ENCODE measurements at regions not wholly inside any gene's neighbourhood (a gene's known extent, or its start where the extent isn't known, plus 50 kb on each side); places are given as distances from the start of the nearest gene placed in this dataset.

DNA sequence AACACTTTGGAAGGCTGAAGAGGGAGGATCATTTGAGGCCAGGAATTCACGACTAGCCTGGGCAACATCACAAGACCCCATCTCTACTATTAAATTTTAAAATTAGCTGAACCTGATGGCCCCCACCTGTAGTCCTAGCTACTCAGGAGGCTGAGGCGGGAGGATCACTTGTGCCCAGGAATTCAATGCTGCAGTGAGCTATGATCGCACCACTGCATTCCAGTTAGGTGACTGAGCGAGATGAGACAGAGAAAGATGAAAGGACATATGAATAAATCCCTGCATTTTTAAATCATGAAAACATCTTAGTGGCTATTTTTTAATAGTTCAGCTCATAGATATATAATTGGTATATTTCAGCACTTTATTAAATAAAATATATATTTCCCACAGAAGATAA is 93.8 kb downstream of the GPR63 start:
- Histone ChIP-seq H3K9me3 (replicated peaks in 1 of 2; ENCODE audit: control insufficient read depth in 2 of 2, insufficient read depth in 1 of 2, low read depth in 1 of 2, low read length in 2 of 2) (no peaks in the 10 kb centered on the region), H3K27ac (replicated peaks; ENCODE audit: low read length) (no peak overlapping the region), H3K18ac (ENCODE audit: low read length) (no peak overlapping the region), H3K9ac (ENCODE audit: low read depth, low read length, poor library complexity) (no peak overlapping the region), H3K23ac (ENCODE audit: low read depth, low read length, poor library complexity) (no peak overlapping the region), H2AFZ (ENCODE audit: low read length) (no peak overlapping the region), H2BK12ac (ENCODE audit: low read length) (no peak overlapping the region), H2BK15ac (ENCODE audit: low read length) (no peak overlapping the region), H4K91ac (ENCODE audit: low read depth, low read length, poor library complexity) (no peak overlapping the region), H3K4me3 (ENCODE audit: low read length in 2 of 2) (no peak overlapping the region), H3K79me1 (ENCODE audit: low read depth, low read length) (no peaks in the 10 kb centered on the region), H2BK5ac (ENCODE audit: low read length) (no peak overlapping the region), H2BK120ac (ENCODE audit: low read depth, low read length) (no peak overlapping the region), H3K36me3 (replicated peaks in 1 of 2; ENCODE audit: control insufficient read depth in 2 of 2, insufficient read depth in 2 of 2, low read length in 2 of 2) (no peaks in the 10 kb centered on the region), H4K8ac (ENCODE audit: low read depth, low read length) (no peak overlapping the region), H3K4me1 (ENCODE audit: control insufficient read depth in 2 of 2, insufficient read depth in 1 of 2, low read depth in 1 of 2, low read length in 2 of 2) (no peaks in the 10 kb centered on the region), H3K4ac (ENCODE audit: low read length) (no peak overlapping the region), H2AK5ac (ENCODE audit: low read depth, low read length) (no peak overlapping the region), H3K14ac (ENCODE audit: low read length) (no peak overlapping the region), H3K27me3 (ENCODE audit: control insufficient read depth in 3 of 3, insufficient read depth in 3 of 3, low read depth in 1 of 3, low read length in 3 of 3) (peaks cover 0 to 2% (median 0%) of the 10 kb centered on the region in 3 experiments), H3K4me2 (ENCODE audit: insufficient read depth, low read length, poor library complexity, severe bottlenecking) (no peak overlapping the region)
- DNase-seq (ENCODE audit: low spot score), result no peak
- no CpG with 5 or more reads among the region's 4 CpGs for WGBS, 2 donors (ENCODE audit: extremely low coverage in 2 of 2, insufficient read length in 2 of 2, insufficient replicate concordance in 1 of 2)

DNA sequence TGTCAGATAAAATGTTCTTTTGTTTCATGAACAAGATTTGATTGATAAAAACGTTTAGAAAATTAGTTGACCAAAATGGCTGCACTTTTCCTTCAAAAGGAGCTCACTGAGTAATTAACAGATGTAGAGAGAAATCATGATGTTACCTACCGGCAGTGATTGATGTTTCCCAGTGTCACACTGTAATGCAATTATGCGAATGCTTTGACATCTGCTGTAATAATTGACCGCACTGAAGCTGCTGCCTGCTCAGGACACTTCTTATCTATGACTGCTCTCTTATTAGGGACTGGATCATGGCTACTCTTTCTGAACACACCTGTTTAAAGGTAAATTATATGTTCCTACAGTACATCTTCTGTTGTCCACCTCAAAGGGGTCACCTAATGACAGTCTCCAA is 94.6 kb downstream of the GPR63 start:
- no peak overlapping the region for H2AK5ac ChIP-seq (ENCODE audit: low read depth, low read length)
- H2BK12ac ChIP-seq (ENCODE audit: low read length), result no peak overlapping the region
- H3K4me3 ChIP-seq (ENCODE audit: low read length in 2 of 2), result no peak overlapping the region
- H3K18ac ChIP-seq (ENCODE audit: low read length), result no peak overlapping the region
- H3K4ac ChIP-seq (ENCODE audit: low read length), result no peak overlapping the region
- peaks cover 0 to 2% (median 0%) of the 10 kb centered on the region in 3 experiments for H3K27me3 ChIP-seq (ENCODE audit: control insufficient read depth in 3 of 3, insufficient read depth in 3 of 3, low read depth in 1 of 3, low read length in 3 of 3)
- H2AFZ ChIP-seq (ENCODE audit: low read length), result no peak overlapping the region
- no peak overlapping the region for H3K4me2 ChIP-seq (ENCODE audit: insufficient read depth, low read length, poor library complexity, severe bottlenecking)
- H3K27ac ChIP-seq (replicated peaks; ENCODE audit: low read length), result no peak overlapping the region
- H3K36me3 ChIP-seq (replicated peaks in 1 of 2; ENCODE audit: control insufficient read depth in 2 of 2, insufficient read depth in 2 of 2, low read length in 2 of 2), result no peaks in the 10 kb centered on the region
- H3K23ac ChIP-seq (ENCODE audit: low read depth, low read length, poor library complexity), result no peak overlapping the region
- no peaks in the 10 kb centered on the region for H3K9me3 ChIP-seq (replicated peaks in 1 of 2; ENCODE audit: control insufficient read depth in 2 of 2, insufficient read depth in 1 of 2, low read depth in 1 of 2, low read length in 2 of 2)
- no peak overlapping the region for H2BK120ac ChIP-seq (ENCODE audit: low read depth, low read length)
- H2BK5ac ChIP-seq (ENCODE audit: low read length), result no peak overlapping the region
- H3K79me1 ChIP-seq (ENCODE audit: low read depth, low read length), result no peaks in the 10 kb centered on the region
- no peak overlapping the region for H4K8ac ChIP-seq (ENCODE audit: low read depth, low read length)
- no CpG with 5 or more reads among the region's 4 CpGs for WGBS, 2 donors (ENCODE audit: extremely low coverage in 2 of 2, insufficient read length in 2 of 2, insufficient replicate concordance in 1 of 2)
- no peak overlapping the region for H3K14ac ChIP-seq (ENCODE audit: low read length)
- H3K9ac ChIP-seq (ENCODE audit: low read depth, low read length, poor library complexity), result no peak overlapping the region
- H3K4me1 ChIP-seq (ENCODE audit: control insufficient read depth in 2 of 2, insufficient read depth in 1 of 2, low read depth in 1 of 2, low read length in 2 of 2), result no peaks in the 10 kb centered on the region
- no peak overlapping the region for H4K91ac ChIP-seq (ENCODE audit: low read depth, low read length, poor library complexity)
- DNase-seq (ENCODE audit: low spot score), result no peak
- H2BK15ac ChIP-seq (ENCODE audit: low read length), result no peak overlapping the region

DNA sequence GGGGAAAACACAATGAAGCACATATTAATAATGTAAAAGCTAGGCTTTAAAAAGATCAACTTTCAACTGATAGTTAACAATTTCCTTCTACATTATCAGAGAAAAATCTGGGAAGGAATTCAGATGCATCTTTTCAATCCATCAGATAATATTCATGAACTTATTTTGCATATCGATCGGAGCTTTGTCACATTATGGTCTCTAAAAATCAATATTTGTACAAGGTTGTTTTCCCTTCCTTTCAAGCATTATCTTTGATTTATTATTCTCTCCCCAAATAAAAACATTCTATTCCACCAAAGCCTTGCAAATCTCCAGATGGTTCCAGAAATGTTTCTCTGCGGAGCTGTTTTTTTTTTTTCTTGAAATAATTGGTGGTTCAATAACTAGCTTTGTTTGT is 101.9 kb downstream of the GPR63 start:
- Histone ChIP-seq H3K36me3 (replicated peaks in 1 of 2; ENCODE audit: control insufficient read depth in 2 of 2, insufficient read depth in 2 of 2, low read length in 2 of 2) (no peaks in the 10 kb centered on the region), H2BK120ac (ENCODE audit: low read depth, low read length) (no peak overlapping the region), H3K4me1 (ENCODE audit: control insufficient read depth in 2 of 2, insufficient read depth in 1 of 2, low read depth in 1 of 2, low read length in 2 of 2) (no peaks in the 10 kb centered on the region), H2AK5ac (ENCODE audit: low read depth, low read length) (no peak overlapping the region), H3K27ac (replicated peaks; ENCODE audit: low read length) (no peak overlapping the region), H2BK15ac (ENCODE audit: low read length) (no peak overlapping the region), H3K27me3 (ENCODE audit: control insufficient read depth in 3 of 3, insufficient read depth in 3 of 3, low read depth in 1 of 3, low read length in 3 of 3) (no peaks in the 10 kb centered on the region), H2AFZ (ENCODE audit: low read length) (no peak overlapping the region), H3K23ac (ENCODE audit: low read depth, low read length, poor library complexity) (no peak overlapping the region), H3K4ac (ENCODE audit: low read length) (no peak overlapping the region), H2BK5ac (ENCODE audit: low read length) (no peak overlapping the region), H3K4me2 (ENCODE audit: insufficient read depth, low read length, poor library complexity, severe bottlenecking) (no peak overlapping the region), H3K14ac (ENCODE audit: low read length) (no peak overlapping the region), H3K9ac (ENCODE audit: low read depth, low read length, poor library complexity) (no peak overlapping the region), H4K8ac (ENCODE audit: low read depth, low read length) (no peak overlapping the region), H3K4me3 (ENCODE audit: low read length in 2 of 2) (no peak overlapping the region), H2BK12ac (ENCODE audit: low read length) (no peak overlapping the region), H3K18ac (ENCODE audit: low read length) (no peak overlapping the region), H3K79me1 (ENCODE audit: low read depth, low read length) (no peaks in the 10 kb centered on the region), H3K9me3 (replicated peaks in 1 of 2; ENCODE audit: control insufficient read depth in 2 of 2, insufficient read depth in 1 of 2, low read depth in 1 of 2, low read length in 2 of 2) (no peaks in the 10 kb centered on the region), H4K91ac (ENCODE audit: low read depth, low read length, poor library complexity) (no peak overlapping the region)
- WGBS, 2 donors (ENCODE audit: extremely low coverage in 2 of 2, insufficient read length in 2 of 2, insufficient replicate concordance in 1 of 2), result no CpG with 5 or more reads among the region's 3 CpGs
- DNase-seq (ENCODE audit: low spot score), result no peak

DNA sequence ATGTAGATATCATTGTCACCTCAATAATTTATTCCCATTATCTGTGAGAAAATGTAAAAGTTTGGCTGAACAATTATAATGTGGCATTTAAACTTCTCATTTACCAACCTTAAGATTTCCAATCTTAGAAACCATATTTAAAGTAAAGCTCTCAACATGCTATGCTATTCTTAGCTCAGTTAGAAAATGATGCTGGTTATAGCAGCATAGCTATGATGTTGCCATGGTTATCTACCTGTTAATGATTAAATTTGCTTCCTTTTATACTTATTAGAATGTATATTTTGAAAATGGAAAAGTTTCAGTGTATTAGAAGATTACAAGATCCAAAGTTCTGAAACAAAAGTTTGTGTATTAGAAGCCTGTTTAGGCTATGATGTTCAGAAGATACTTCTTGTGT is 110.1 kb downstream of the GPR63 start:
- H2BK12ac ChIP-seq (ENCODE audit: low read length), result no peak overlapping the region
- H4K91ac ChIP-seq (ENCODE audit: low read depth, low read length, poor library complexity), result no peak overlapping the region
- H3K14ac ChIP-seq (ENCODE audit: low read length), result no peak overlapping the region
- no peaks in the 10 kb centered on the region for H3K4me1 ChIP-seq (ENCODE audit: control insufficient read depth in 2 of 2, insufficient read depth in 1 of 2, low read depth in 1 of 2, low read length in 2 of 2)
- no peaks in the 10 kb centered on the region for H3K36me3 ChIP-seq (replicated peaks in 1 of 2; ENCODE audit: control insufficient read depth in 2 of 2, insufficient read depth in 2 of 2, low read length in 2 of 2)
- no peaks in the 10 kb centered on the region for H3K27me3 ChIP-seq (ENCODE audit: control insufficient read depth in 3 of 3, insufficient read depth in 3 of 3, low read depth in 1 of 3, low read length in 3 of 3)
- no peak overlapping the region for H2AK5ac ChIP-seq (ENCODE audit: low read depth, low read length)
- no peak for DNase-seq (ENCODE audit: low spot score)
- no peak overlapping the region for H3K23ac ChIP-seq (ENCODE audit: low read depth, low read length, poor library complexity)
- no peak overlapping the region for H3K4ac ChIP-seq (ENCODE audit: low read length)
- H3K9ac ChIP-seq (ENCODE audit: low read depth, low read length, poor library complexity), result no peak overlapping the region
- H2BK120ac ChIP-seq (ENCODE audit: low read depth, low read length), result no peak overlapping the region
- no peak overlapping the region for H2BK5ac ChIP-seq (ENCODE audit: low read length)
- H2BK15ac ChIP-seq (ENCODE audit: low read length), result no peak overlapping the region
- H3K18ac ChIP-seq (ENCODE audit: low read length), result no peak overlapping the region
- H3K9me3 ChIP-seq (replicated peaks in 1 of 2; ENCODE audit: control insufficient read depth in 2 of 2, insufficient read depth in 1 of 2, low read depth in 1 of 2, low read length in 2 of 2), result no peaks in the 10 kb centered on the region
- H3K27ac ChIP-seq (replicated peaks; ENCODE audit: low read length), result no peak overlapping the region
- H3K4me3 ChIP-seq (ENCODE audit: low read length in 2 of 2), result no peak overlapping the region
- no peak overlapping the region for H2AFZ ChIP-seq (ENCODE audit: low read length)
- no peak overlapping the region for H3K4me2 ChIP-seq (ENCODE audit: insufficient read depth, low read length, poor library complexity, severe bottlenecking)
- H3K79me1 ChIP-seq (ENCODE audit: low read depth, low read length), result no peaks in the 10 kb centered on the region
- H4K8ac ChIP-seq (ENCODE audit: low read depth, low read length), result no peak overlapping the region
